Putamen (tissue), 1 donor: ENCODE measurements at regions not wholly inside any gene's neighbourhood (a gene's known extent, or its start where the extent isn't known, plus 50 kb on each side); places are given as distances from the start of the nearest gene placed in this dataset.
"Not testable (repeated sequence)": the region's sequence is repeated elsewhere in the genome, so short reads cannot be mapped to it uniquely, and the experiment has no call there.

Source experiments
- DNase-seq: peaks from one replicate; pipeline ENCODE4 v3.0.0-alpha.2; 2016; ENCODE audit warnings: low spot score

- DNase-seq: no peak
Observed at GRCh38 chr4:94014484-94015136, 186.1 kb downstream of the ATOH1 start.

DNA sequence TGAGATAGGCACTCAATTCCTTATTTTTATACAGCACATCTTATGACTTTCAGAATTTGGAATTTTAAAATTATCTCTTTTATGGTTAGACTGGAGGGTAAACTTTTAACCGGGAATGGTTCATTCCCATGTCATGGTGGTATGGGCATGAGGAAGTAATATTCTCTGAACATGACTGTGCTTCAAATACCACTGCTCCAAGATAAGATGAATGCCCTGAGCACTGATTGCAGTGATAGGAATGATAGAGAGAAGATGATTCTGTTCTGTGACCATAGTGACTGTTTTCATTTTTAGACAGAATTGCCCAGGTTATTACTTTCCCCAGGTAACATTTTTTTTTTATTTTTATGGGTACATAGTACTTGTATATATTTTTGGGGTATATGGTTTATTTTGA, 187.4 kb downstream of the ATOH1 start:
- DNase-seq: no peak

GRCh38 chr4:94032754-94033153, 174.9 kb upstream of the SMARCAD1 start:
- DNase-seq: no peak

DNA sequence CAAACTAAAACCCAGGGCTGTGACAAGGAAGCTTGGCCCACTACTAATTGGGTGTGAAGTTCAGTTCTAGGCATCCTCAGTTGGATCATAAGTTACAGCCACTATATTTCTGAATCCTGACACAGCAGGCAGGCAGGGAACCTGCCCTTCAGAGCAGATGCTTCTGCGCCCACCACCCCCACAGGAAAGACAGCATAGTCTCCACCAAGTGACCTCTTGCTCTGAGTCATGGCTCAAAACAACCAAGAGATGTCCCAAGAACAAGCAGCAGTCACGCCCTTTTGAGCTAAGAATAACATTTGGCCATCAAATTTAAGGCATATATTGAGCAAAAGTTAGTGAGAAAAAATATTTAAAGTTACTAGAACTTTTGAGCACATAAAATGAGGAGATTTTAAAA, 170.7 kb upstream of the SMARCAD1 start:
- DNase-seq: no peak

GRCh38 chr4:94038195-94038594, 169.5 kb upstream of the SMARCAD1 start:
- no peak for DNase-seq

- no peak for DNase-seq
Observed at GRCh38 chr4:94039226-94039625, 168.4 kb upstream of the SMARCAD1 start.

DNA sequence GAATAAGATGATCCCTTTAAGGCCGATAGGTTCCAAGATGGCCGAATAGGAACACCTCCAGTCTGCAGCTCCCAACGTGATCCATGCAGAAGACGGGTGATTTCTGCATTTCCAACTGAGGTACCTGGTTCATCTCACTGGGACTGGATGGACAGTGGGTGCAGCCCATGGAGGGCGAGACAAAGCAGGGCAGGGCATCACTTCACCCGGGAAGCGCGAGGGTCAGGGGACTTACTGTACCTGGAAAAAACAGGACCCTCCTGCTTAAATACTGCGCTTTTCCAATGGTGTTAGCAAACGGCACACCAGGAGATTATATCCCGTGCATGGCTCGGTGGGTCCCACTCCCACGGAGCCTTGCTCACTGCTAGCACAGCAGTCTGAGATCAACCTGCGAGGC, 163.2 kb upstream of the SMARCAD1 start:
- not testable (repeated sequence) for DNase-seq

- no peak for DNase-seq
Observed at GRCh38 chr4:94063084-94063483, 144.6 kb upstream of the SMARCAD1 start.

DNA sequence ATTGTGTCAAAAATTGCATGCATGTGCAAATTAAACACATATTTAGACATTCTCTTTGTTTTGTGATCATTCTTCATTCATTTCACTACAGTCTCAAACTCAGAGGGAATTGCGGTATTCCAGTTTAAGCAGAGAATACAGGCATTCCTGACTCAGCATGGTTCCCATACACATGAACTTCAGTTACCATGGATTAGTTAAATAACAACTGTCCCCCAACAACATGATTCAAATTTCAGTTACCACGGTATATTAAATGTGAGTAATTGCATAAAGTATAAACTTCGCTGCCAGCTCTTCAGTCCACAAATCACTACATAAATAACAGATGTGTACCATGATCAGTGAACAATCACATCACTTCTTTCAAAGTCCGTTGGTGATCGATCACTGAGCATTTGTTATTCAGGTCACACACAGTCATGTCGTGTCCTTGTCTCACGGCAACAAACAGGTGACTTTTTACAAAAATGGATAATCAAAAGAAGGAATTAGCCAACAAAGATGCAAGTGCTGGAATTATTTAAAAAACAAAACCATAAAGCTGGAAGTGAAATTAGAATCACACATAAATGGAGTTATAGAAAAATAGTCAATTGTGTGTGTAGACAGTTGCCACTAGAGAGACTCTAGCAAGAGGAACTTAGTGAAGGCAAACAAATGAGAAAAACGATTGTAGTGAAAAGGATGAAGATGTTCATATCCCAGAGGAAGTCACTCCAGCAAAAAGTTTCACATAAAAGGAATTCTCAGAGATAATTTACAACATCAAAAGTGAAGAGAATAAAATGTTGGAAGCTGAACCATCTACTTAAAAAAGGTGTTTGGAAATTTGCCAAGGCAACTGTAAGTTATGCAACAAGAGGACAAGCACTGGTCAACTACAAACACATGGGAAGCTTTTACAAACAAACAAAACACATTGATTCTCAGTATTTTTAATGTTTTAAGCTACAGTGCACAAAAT, 138.6 kb upstream of the SMARCAD1 start:
- DNase-seq: no peak

DNA sequence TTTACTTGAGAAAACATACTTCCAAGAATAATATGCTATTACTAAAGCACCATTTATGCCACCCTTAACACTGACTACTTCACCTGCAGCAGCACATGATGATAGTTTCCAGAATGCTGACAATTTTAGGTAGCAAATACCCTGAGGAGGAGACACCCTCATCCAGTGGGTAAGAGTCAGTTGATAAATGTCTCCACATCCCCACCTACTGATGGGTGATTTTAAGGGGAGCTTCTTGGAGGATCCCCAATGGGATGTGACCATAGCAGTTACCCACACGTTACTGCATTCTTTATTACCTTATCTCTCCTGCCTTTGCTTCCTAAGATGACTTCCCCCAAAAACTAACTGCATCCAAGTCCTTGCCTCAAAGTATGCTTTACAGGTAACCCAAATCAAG, 131.2 kb upstream of the SMARCAD1 start:
- no peak for DNase-seq

- no peak for DNase-seq
Observed at GRCh38 chr4:94084155-94084554, 123.5 kb upstream of the SMARCAD1 start.

DNA sequence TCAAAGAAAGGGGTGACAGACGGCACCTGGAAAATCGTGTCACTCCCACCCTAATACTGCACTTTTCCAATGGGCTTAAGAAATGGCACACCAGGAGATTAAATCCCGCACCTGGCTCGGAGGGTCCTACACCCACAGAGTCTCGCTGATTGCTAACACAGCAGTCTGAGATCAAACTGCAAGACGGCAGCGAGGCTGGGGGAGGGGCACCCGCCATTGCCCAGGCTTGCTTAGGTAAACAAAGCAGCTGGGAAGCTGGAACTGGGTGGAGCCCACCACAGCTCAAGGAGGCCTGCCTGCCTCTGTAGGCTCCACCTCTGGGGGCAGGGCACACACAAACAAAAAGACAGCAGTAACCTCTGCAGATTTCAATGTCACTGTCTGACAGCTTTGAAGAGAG, 108.5 kb upstream of the SMARCAD1 start:
- DNase-seq: not testable (repeated sequence)

GRCh38 chr4:94112644-94113043, 95.0 kb upstream of the SMARCAD1 start:
- DNase-seq: no peak

- DNase-seq: no peak
Observed at GRCh38 chr4:94115687-94116086, 92.0 kb upstream of the SMARCAD1 start.

DNA sequence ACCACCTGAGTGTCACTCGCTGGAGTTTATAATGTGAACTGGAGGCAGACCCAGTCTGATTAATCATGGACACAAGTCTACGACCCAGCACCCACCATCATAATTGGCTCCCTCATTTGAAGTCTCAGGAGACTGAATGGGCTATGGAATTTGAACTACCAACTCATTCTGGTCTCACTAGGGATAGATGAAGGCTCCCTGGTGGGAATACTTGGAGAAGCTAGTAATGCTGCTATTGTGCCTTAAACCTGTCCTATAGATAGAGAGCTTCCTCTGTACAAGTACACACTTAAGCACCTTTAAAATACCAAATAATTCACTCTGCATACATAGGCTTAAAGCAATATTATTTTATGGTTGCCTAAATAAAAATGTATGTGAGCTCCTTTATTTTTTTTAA, 90.8 kb upstream of the SMARCAD1 start:
- no peak for DNase-seq

GRCh38 chr4:94126669-94127068, 81.0 kb upstream of the SMARCAD1 start:
- DNase-seq: no peak

- DNase-seq: no peak
Observed at GRCh38 chr4:94127707-94128328, 79.8 kb upstream of the SMARCAD1 start.

DNA sequence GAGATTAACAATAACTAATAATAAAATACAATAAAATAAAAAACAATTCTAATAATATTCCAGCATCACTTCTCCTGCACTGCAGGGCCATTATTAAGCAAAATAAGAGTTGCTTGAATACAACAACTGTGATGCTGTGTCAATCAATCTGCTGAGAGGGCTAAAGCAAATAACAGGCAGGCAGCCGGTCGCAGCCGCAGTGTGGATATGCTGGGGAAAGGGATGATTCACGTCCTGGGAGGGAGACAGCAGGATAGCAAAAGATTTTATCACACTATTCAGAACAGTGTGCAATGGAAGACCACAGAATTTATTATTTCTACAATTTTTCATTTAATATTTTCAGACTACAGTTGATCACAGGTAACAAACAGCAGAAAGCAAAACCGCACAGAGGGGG, 76.5 kb upstream of the SMARCAD1 start:
- DNase-seq: no peak

DNA sequence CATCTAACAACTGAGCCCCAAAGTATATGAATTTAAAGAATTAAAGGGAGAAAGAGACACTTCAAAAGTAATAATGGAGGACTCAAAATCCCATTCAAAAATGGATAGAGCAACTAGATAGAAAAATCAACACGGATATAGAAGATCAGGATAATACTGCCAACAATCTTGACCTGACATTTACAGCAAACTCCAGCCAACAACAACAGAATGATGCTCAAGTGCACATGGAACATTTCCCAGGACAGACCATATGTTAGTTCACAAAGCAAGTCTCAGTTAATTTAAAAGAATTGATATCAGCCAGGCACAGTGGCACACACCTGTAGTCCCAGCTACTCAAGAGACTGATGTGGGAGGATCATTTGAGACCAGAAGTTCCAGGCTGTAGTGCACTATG, 72.0 kb upstream of the SMARCAD1 start:
- no peak for DNase-seq

GRCh38 chr4:94139931-94140612, 67.6 kb upstream of the SMARCAD1 start:
- DNase-seq: no peak

DNA sequence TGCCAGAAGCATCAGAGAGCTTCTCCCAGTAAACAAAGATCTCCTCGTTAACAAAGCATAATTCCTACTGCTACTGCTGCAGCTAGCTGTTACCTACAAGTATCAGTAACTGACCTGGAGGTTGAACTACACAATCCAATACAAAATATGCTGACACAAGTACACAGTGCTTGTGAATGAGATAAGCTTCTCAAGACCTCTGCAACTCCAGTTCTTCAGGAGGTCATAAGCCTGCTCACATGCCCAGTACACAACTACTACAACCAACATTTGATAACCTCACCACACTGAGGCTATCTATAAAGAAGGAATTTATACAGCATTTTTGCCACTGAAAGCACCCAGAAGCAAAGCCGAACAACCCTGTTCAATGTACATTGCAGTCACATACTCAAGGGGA, 66.7 kb upstream of the SMARCAD1 start:
- DNase-seq: no peak

DNA sequence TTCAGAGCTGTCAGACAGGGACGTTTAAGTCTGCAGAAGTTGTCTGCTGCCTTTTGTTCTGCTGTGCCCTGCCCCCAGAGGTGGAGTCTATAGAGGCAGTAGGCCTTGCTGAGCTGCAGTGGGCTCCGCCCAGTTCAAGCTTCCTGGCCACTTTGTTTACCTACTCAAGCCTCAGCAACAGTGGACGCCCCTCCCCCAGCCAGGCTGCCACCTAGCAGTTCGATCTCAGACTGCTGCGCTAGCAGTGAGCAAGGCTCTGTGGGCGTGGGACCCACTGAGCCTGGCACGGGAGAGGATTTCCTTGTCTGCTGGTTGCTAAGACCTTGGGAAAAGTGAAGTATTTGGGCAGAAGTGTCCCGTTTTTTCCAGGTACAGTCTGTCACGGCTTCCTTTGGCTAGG, 59.6 kb upstream of the SMARCAD1 start:
- not testable (repeated sequence) for DNase-seq
